Motor neuron (in vitro differentiated cells): ENCODE measurements at regions not wholly inside any gene's neighbourhood (a gene's known extent, or its start where the extent isn't known, plus 50 kb on each side); places are given as distances from the start of the nearest gene placed in this dataset.
A peak's percentile ranks its signal among the peaks of the same experiment; 100 is the strongest.

Experiments
- ATAC-seq, 8 experiments: fragments of 200-7000 bp; cut with Tn5 transposase; replicated peaks in 6 of 8; 2 replicates each; pipeline ENCODE4 v1.8.0; 2021; ENCODE audit warnings: mild to moderate bottlenecking in 8 of 8, moderate library complexity in 8 of 8
- H3K27ac ChIP-seq, 2 donors: fragments of 250-450 bp; sonication (Bioruptor Pico); 2 replicates each; pipeline ENCODE4 v1.9.0; 2021; ENCODE audit warnings: antibody characterized with exemption in 2 of 2, mild to moderate bottlenecking in 2 of 2, moderate library complexity in 1 of 2
- H3K4me1 ChIP-seq, 2 donors: fragments of 250-450 bp; sonication (Bioruptor Pico); replicated peaks in 1 of 2; 2 replicates each; pipeline ENCODE4 v1.6.1; 2021; ENCODE audit warnings: antibody characterized with exemption in 2 of 2, mild to moderate bottlenecking in 2 of 2, moderate library complexity in 1 of 2
- H3K4me3 ChIP-seq, 5 donors: fragments of 250-450 bp; sonication (Bioruptor Pico); 2 replicates each; pipeline ENCODE4 v1.9.0; 2021; ENCODE audit warnings: antibody characterized with exemption in 5 of 5, mild to moderate bottlenecking in 5 of 5, moderate library complexity in 4 of 5
- WGBS, 10 experiments: fragments of 450-650 bp; shearing (Covaris generic); methylation state at CpG; one replicate each; pipeline ENCODE4 v1.0.0; 2022; 5-methylcytosine and 5-hydroxymethylcytosine counted together
- in situ Hi-C, 9 experiments: fragments of 400-800 bp; cut with MboI; loops; one replicate each; pipeline ENCODE4 v1.15.0; 2021; ENCODE audit warnings: low sequenced_read_pairs in 9 of 9, low pct_unique_long_range_greater_than_20kb in 2 of 9; ENCODE audit not compliant: unreplicated experiment in 9 of 9

GRCh38 chr1:101379950-101380349 is 143.1 kb downstream of the S1PR1 start:
- 33 to 100% (median 83%) methylated on average over 1 to 2 of the region's 2 CpGs; no CpG with 5 or more reads in 2 of the 10 experiments for WGBS, 10 experiments
- in situ Hi-C loops, result no loop called here
- peaks cover 11 to 18% of the 10 kb centered on the region in 2 donors for H3K4me1 ChIP-seq

GRCh38 chr1:101382135-101382534 is 145.3 kb downstream of the S1PR1 start:
- H3K4me1 ChIP-seq, result peaks cover 5 to 6% of the 10 kb centered on the region in 2 donors
- ATAC-seq, result no peak
- 0 to 91% (median 57%) methylated on average over 2 to 3 of the region's 3 CpGs; no CpG with 5 or more reads in 1 of the 10 experiments for WGBS, 10 experiments
- no peak overlapping the region for H3K27ac ChIP-seq
- no peak overlapping the region for H3K4me3 ChIP-seq
- in situ Hi-C loops, result no loop called here

More at GRCh38 chr1:101379950-101380349, 143.1 kb downstream of the S1PR1 start:
- Histone ChIP-seq H3K27ac (no peak overlapping the region), H3K4me3 (no peak overlapping the region)
- ATAC-seq, result no peak

- Histone ChIP-seq H3K4me1 (no peaks in the 10 kb centered on the region), H3K4me3 (no peak overlapping the region), H3K27ac (no peak overlapping the region)
- ATAC-seq, result peak in 7 of 8 experiments; percentile 59 to 79 (median 65)
- in situ Hi-C loops, result no loop called here
These were observed 152.2 kb downstream of the S1PR1 start for GRCh38 chr1:101388904-101389546.

- Histone ChIP-seq H3K4me1 (no peaks in the 10 kb centered on the region), H3K27ac (no peak overlapping the region), H3K4me3 (no peak overlapping the region)
- in situ Hi-C loops, result no loop called here
- no peak for ATAC-seq
- 33 to 82% (median 69%) methylated on average over 2 of the region's 2 CpGs; no CpG with 5 or more reads in 5 of the 10 experiments for WGBS, 10 experiments
These were observed 152.7 kb downstream of the S1PR1 start for GRCh38 chr1:101389547-101389929.

GRCh38 chr1:101392552-101392951 is 155.7 kb downstream of the S1PR1 start:
- Histone ChIP-seq H3K4me3 (no peak overlapping the region), H3K4me1 (no peaks in the 10 kb centered on the region), H3K27ac (no peak overlapping the region)
- ATAC-seq, result peak in 4 of 8 experiments; percentile 46 to 69 (median 56)
- in situ Hi-C loops, result no loop called here
- WGBS, 10 experiments, result 28 to 83% (median 66%) methylated on average over 1 to 4 of the region's 4 CpGs; no CpG with 5 or more reads in 2 of the 10 experiments

GRCh38 chr1:101394041-101394440 is 157.2 kb downstream of the S1PR1 start:
- peaks cover 5 to 9% of the 10 kb centered on the region in 2 donors for H3K4me1 ChIP-seq
- in situ Hi-C loops, result no loop called here
- no peak overlapping the region for H3K27ac ChIP-seq
- no peak for ATAC-seq
- 0 to 100% (median 61%) methylated on average over 1 to 2 of the region's 2 CpGs; no CpG with 5 or more reads in 2 of the 10 experiments for WGBS, 10 experiments
- no peak overlapping the region for H3K4me3 ChIP-seq

GRCh38 chr1:101399222-101399621 is 162.4 kb downstream of the S1PR1 start:
- in situ Hi-C loops, result no loop called here
- H3K4me1 ChIP-seq, result peaks cover 11 to 20% of the 10 kb centered on the region in 2 donors
- no peak overlapping the region for H3K4me3 ChIP-seq

GRCh38 chr1:101406271-101406670 is 169.5 kb downstream of the S1PR1 start:
- ATAC-seq, result no peak
- in situ Hi-C loops, result no loop called here
- H3K27ac ChIP-seq, result no peak overlapping the region
- H3K4me1 ChIP-seq, result peaks cover 8 to 11% of the 10 kb centered on the region in 2 donors
- WGBS, 10 experiments, result 24 to 100% (median 90%) methylated on average over 2 to 4 of the region's 4 CpGs
- no peak overlapping the region for H3K4me3 ChIP-seq

More at GRCh38 chr1:101399222-101399621, 162.4 kb downstream of the S1PR1 start:
- H3K27ac ChIP-seq, result no peak overlapping the region
- WGBS, 10 experiments, result 17 to 94% (median 40%) methylated on average over 2 to 3 of the region's 3 CpGs; no CpG with 5 or more reads in 1 of the 10 experiments
- peak in 3 of 8 experiments; percentile 17 to 56 (median 51) for ATAC-seq

GRCh38 chr1:101406681-101407080 is 169.9 kb downstream of the S1PR1 start:
- ATAC-seq, result no peak
- no peak overlapping the region for H3K4me3 ChIP-seq
- in situ Hi-C loops, result no loop called here
- H3K4me1 ChIP-seq, result peaks cover 8 to 11% of the 10 kb centered on the region in 2 donors
- no peak overlapping the region for H3K27ac ChIP-seq
- 71 to 100% (median 83%) methylated on average over 1 of the region's 1 CpG; no CpG with 5 or more reads in 4 of the 10 experiments for WGBS, 10 experiments

- ATAC-seq, result no peak
- WGBS, 10 experiments, result 0 to 100% (median 43%) methylated on average over 1 to 2 of the region's 2 CpGs; no CpG with 5 or more reads in 3 of the 10 experiments
- no peak overlapping the region for H3K27ac ChIP-seq
- no peak overlapping the region for H3K4me3 ChIP-seq
- peaks cover 7 to 8% of the 10 kb centered on the region in 2 donors for H3K4me1 ChIP-seq
- in situ Hi-C loops, result no loop called here
These were observed 170.8 kb downstream of the S1PR1 start for GRCh38 chr1:101407505-101408211.

- WGBS, 10 experiments, result 63 to 100% (median 94%) methylated on average over 1 of the region's 1 CpG
- Histone ChIP-seq H3K4me1 (peaks cover 7 to 8% of the 10 kb centered on the region in 2 donors), H3K4me3 (no peak overlapping the region), H3K27ac (no peak overlapping the region)
- in situ Hi-C loops, result no loop called here
- ATAC-seq, result no peak
These were observed 171.6 kb downstream of the S1PR1 start for GRCh38 chr1:101408212-101409042.

GRCh38 chr1:101409102-101409501 is 172.3 kb downstream of the S1PR1 start:
- peaks cover 7 to 8% of the 10 kb centered on the region in 2 donors for H3K4me1 ChIP-seq
- H3K4me3 ChIP-seq, result no peak overlapping the region
- in situ Hi-C loops, result no loop called here
- H3K27ac ChIP-seq, result no peak overlapping the region
- ATAC-seq, result no peak
